ENCODE measurements at regions not wholly inside any gene's neighbourhood (a gene's known extent, or its start where the extent isn't known, plus 50 kb on each side); places are given as distances from the start of the nearest gene placed in this dataset.

GRCh38 chr13:111971891-111972780 is 94.8 kb upstream of the SOX1 start:
- peak; percentile 91 for DNase-seq

- peak; percentile 80 for DNase-seq
Measured at GRCh38 chr13:111973186-111973585, 93.8 kb upstream of the SOX1 start.

GRCh38 chr13:111973605-111974340 is 93.2 kb upstream of the SOX1 start:
- peak; percentile 78 for DNase-seq

GRCh38 chr13:111974341-111974640 is 92.7 kb upstream of the SOX1 start:
- no peak for DNase-seq

- no peak for DNase-seq
Measured at GRCh38 chr13:111975539-111976473, 91.1 kb upstream of the SOX1 start.

GRCh38 chr13:111976474-111977178 is 90.3 kb upstream of the SOX1 start:
- DNase-seq, result peak; percentile 25

GRCh38 chr13:111977179-111977506 is 89.8 kb upstream of the SOX1 start:
- DNase-seq, result no peak

GRCh38 chr13:111978546-111978945 is 88.4 kb upstream of the SOX1 start:
- DNase-seq, result no peak

- no peak for DNase-seq
Measured at GRCh38 chr13:111980146-111980929, 86.6 kb upstream of the SOX1 start.

GRCh38 chr13:111981006-111981405 is 85.9 kb upstream of the SOX1 start:
- no peak for DNase-seq

GRCh38 chr13:111981446-111982165 is 85.3 kb upstream of the SOX1 start:
- no peak for DNase-seq

GRCh38 chr13:111984349-111984748 is 82.6 kb upstream of the SOX1 start:
- no peak for DNase-seq

- DNase-seq, result no peak
Measured at GRCh38 chr13:111990362-111990761, 76.6 kb upstream of the SOX1 start.

- no peak for DNase-seq
Measured at GRCh38 chr13:111992911-111993310, 74.0 kb upstream of the SOX1 start.

- DNase-seq, result no peak
Measured at GRCh38 chr13:111993691-111994090, 73.3 kb upstream of the SOX1 start.

- DNase-seq, result no peak
Measured at GRCh38 chr13:111994578-111994977, 72.4 kb upstream of the SOX1 start.

GRCh38 chr13:111999352-111999751 is 67.6 kb upstream of the SOX1 start:
- DNase-seq, result no peak

GRCh38 chr13:112000888-112001287 is 66.1 kb upstream of the SOX1 start:
- DNase-seq, result no peak

- DNase-seq, result no peak
Measured at GRCh38 chr13:112001571-112001970, 65.4 kb upstream of the SOX1 start.

- peak; percentile 34 for DNase-seq
Measured at GRCh38 chr13:112003396-112003795, 63.6 kb upstream of the SOX1 start.

- no peak for DNase-seq
Measured at GRCh38 chr13:112003941-112004340, 63.0 kb upstream of the SOX1 start.
